Common myeloid progenitor, CD34-positive (primary cell): ENCODE measurements at regions not wholly inside any gene's neighbourhood (a gene's known extent, or its start where the extent isn't known, plus 50 kb on each side); places are given as distances from the start of the nearest gene placed in this dataset.

Source experiments
- CTCF ChIA-PET: fragments of 350-600 bp; sonication (Branson Sonifier 250); formaldehyde crosslinking; loops from one replicate; lab custom pipeline; 2021; ENCODE audit warnings: antibody characterized with exemption; lab: Charles Lee
- POLR2A ChIA-PET: fragments of 350-600 bp; sonication (Branson Sonifier 250); formaldehyde crosslinking; loops from one replicate; lab custom pipeline; 2021; ENCODE audit warnings: antibody characterized with exemption; lab: Charles Lee
- DNase-seq, 3 donors: peaks; one replicate each; pipeline versions ENCODE4 v3.0.0 to v3.0.0-alpha.2; 2013
- H3K27ac ChIP-seq, 2 experiments: 1 replicate in 1 of 2; 2 replicates in 1 of 2; pipeline ENCODE4 v1.7.0; 2013; ENCODE audit warnings: inconsistent platforms in 2 of 2, low read length in 2 of 2, mild to moderate bottlenecking in 2 of 2, low read depth in 1 of 2, moderate library complexity in 1 of 2; ENCODE audit not compliant: severe bottlenecking in 2 of 2, insufficient read depth in 1 of 2, poor library complexity in 1 of 2
- H3K27me3 ChIP-seq, 5 experiments: replicated peaks in 2 of 5; 1 replicate in 3 of 5; 2 replicates in 2 of 5; pipeline versions ENCODE4 v1.6.1 to v1.7.0; 2013; ENCODE audit warnings: low read length in 4 of 5, mild to moderate bottlenecking in 2 of 5, moderate library complexity in 2 of 5, inconsistent platforms in 1 of 5; ENCODE audit not compliant: insufficient read depth in 5 of 5, control insufficient read depth in 4 of 5
- H3K36me3 ChIP-seq, 4 experiments: 1 replicate in 2 of 4; 2 replicates in 2 of 4; pipeline versions ENCODE4 v1.6.1 to v1.7.0; 2013; ENCODE audit warnings: low read length in 3 of 4, control low read depth in 1 of 4, mild to moderate bottlenecking in 1 of 4; ENCODE audit not compliant: control insufficient read depth in 4 of 4, insufficient read depth in 4 of 4
- H3K4me1 ChIP-seq, 4 experiments: 1 replicate in 3 of 4; 2 replicates in 1 of 4; pipeline versions ENCODE4 v1.6.1 to v1.7.1; 2013; ENCODE audit warnings: low read length in 3 of 4, mild to moderate bottlenecking in 3 of 4, control low read depth in 1 of 4, inconsistent platforms in 1 of 4, moderate library complexity in 1 of 4; ENCODE audit not compliant: control insufficient read depth in 4 of 4, insufficient read depth in 4 of 4; ENCODE audit errors: control extremely low read depth in 1 of 4
- H3K4me3 ChIP-seq, 7 experiments: 1 replicate in 4 of 7; 2 replicates in 3 of 7; pipeline versions ENCODE4 v1.5.1 to v1.7.0; 2013; ENCODE audit warnings: mild to moderate bottlenecking in 7 of 7, low read length in 6 of 7, moderate library complexity in 6 of 7, inconsistent platforms in 2 of 7, low read depth in 2 of 7, control low read depth in 1 of 7; ENCODE audit not compliant: insufficient read depth in 4 of 7, control insufficient read depth in 1 of 7; ENCODE audit errors: extremely low read depth in 1 of 7
- H3K9me3 ChIP-seq, 5 experiments: 1 replicate in 4 of 5; 2 replicates in 1 of 5; pipeline versions ENCODE4 v1.6.1 to v1.7.1; 2013; ENCODE audit warnings: low read length in 4 of 5, mild to moderate bottlenecking in 2 of 5, inconsistent platforms in 1 of 5, low read depth in 1 of 5, moderate library complexity in 1 of 5; ENCODE audit not compliant: control insufficient read depth in 4 of 5, insufficient read depth in 2 of 5; ENCODE audit errors: control extremely low read depth in 1 of 5
- WGBS: methylation state at CpG from one replicate; pipeline ENCODE4 v1.1.5; 2013; ENCODE audit not compliant: insufficient coverage; 5-methylcytosine and 5-hydroxymethylcytosine counted together

DNA sequence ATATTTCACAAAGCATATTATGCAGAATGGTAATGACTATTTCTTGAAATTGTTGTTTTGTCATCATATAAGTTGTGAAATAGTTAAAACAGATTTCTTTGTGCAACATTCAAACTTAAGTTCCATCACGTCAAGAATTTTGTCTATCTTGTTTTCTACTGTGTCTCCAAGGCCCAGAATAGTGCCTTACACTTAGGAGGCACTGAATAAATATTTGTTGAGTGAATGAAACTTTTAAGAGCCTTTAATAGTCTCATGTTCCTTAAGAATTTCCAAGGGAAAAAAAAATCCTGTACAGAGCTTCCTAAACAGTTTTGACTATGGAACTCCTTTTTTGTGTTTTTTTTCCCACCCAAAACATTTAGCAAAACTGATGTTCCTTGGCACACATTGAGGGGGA lies 50.8 kb upstream of the TNFSF18 start:
- peaks cover 0 to 17% (median 10%) of the 10 kb centered on the region in 5 experiments for H3K9me3 ChIP-seq
- WGBS = no CpG with 5 or more reads among the region's 1 CpG
- H3K4me3 ChIP-seq = no peak overlapping the region
- no peak overlapping the region for H3K27ac ChIP-seq
- POLR2A ChIA-PET = no interaction called here
- no peak for DNase-seq
- H3K4me1 ChIP-seq = no peaks in the 10 kb centered on the region
- no peaks in the 10 kb centered on the region for H3K36me3 ChIP-seq
- CTCF ChIA-PET = no interaction called here
- no peaks in the 10 kb centered on the region for H3K27me3 ChIP-seq

DNA sequence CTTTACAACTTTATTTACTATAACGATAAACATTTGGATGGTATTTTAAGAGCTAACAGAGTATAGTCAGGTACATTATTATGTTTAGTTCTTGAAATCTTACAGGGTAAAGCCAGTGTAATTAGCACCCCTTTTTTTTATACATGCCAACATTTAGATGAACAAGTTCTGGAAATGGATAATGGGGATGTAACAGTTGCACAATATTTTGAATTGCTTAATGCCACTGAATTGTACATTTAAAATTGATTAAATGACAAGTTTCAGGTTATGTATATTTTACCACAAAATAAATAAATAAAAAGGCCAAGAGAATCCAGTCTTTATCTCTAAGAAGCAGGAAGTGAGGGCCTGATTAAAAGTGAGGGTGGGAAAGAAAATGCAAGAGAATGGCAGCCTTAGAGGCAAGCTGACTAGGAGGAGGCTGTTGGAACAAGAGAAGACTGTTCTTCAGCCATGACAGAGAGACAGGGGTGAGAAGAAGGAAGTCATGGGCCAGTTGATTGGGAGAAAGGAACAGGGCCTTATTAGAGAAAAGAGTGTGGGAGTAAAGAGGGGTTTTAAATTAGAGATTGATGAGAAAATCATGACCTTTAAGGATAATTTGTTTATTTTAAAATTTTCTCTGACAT lies 49.9 kb upstream of the TNFSF18 start:
- Histone ChIP-seq H3K36me3 (no peaks in the 10 kb centered on the region), H3K4me3 (no peak overlapping the region), H3K4me1 (no peaks in the 10 kb centered on the region), H3K27me3 (no peaks in the 10 kb centered on the region), H3K27ac (no peak overlapping the region), H3K9me3 (peaks cover 0 to 17% (median 10%) of the 10 kb centered on the region in 5 experiments)
- ChIA-PET POLR2A (no interaction called here), CTCF (no interaction called here)
- WGBS = no CpG with 5 or more reads among the region's 1 CpG
- no peak for DNase-seq
